Head of caudate nucleus (tissue), 42 donors: ENCODE measurements at regions not wholly inside any gene's neighbourhood (a gene's known extent, or its start where the extent isn't known, plus 50 kb on each side); places are given as distances from the start of the nearest gene placed in this dataset.
"Not testable (repeated sequence)": the region's sequence is repeated elsewhere in the genome, so short reads cannot be mapped to it uniquely, and the experiment has no call there.

Experiments
- DNase-seq, 42 donors: peaks; one replicate each; pipeline versions ENCODE4 v3.0.0 to v3.0.0-alpha.2; 2020 to 2021; ENCODE audit warnings: mixed read lengths in 7 of 42
- intact Hi-C: fragments of 100-400 bp; cut with DNase I; formaldehyde crosslinking; loops from one replicate; pipeline ENCODE4 v1.15.0; 2022

DNA sequence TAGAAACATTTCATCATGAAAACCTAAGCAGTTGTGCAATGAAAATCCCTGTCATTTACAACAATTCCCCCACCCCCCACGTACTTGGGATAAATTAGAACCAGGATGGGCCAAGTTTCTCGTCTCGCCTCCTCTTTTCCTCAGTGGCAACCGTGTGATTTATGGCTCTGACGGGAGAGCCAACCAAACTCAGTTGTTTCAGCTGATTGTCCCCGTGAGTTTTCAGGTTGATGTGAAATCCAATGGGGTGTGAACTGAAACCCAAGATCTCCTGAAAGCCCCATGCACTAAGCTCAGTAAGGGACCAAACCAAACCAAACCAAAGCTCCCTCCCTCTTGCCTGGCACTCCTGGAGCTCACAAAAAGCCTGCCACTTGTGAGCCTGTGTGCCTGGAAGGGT, 138.7 kb upstream of the SLC24A2 start:
- DNase-seq: no peak
- intact Hi-C loops: loop anchor here (5.0 to 10.0 kb wide), 4 partner anchors 283 to 1187 kb away; partner anchors contain the start of gene MLLT3

GRCh38 chr9:19926774-19927173, 137.9 kb upstream of the SLC24A2 start:
- no peak for DNase-seq
- intact Hi-C loops: loop anchor here (5.0 to 10.0 kb wide), 4 partner anchors 282 to 1188 kb away; partner anchors contain the start of gene MLLT3

DNA sequence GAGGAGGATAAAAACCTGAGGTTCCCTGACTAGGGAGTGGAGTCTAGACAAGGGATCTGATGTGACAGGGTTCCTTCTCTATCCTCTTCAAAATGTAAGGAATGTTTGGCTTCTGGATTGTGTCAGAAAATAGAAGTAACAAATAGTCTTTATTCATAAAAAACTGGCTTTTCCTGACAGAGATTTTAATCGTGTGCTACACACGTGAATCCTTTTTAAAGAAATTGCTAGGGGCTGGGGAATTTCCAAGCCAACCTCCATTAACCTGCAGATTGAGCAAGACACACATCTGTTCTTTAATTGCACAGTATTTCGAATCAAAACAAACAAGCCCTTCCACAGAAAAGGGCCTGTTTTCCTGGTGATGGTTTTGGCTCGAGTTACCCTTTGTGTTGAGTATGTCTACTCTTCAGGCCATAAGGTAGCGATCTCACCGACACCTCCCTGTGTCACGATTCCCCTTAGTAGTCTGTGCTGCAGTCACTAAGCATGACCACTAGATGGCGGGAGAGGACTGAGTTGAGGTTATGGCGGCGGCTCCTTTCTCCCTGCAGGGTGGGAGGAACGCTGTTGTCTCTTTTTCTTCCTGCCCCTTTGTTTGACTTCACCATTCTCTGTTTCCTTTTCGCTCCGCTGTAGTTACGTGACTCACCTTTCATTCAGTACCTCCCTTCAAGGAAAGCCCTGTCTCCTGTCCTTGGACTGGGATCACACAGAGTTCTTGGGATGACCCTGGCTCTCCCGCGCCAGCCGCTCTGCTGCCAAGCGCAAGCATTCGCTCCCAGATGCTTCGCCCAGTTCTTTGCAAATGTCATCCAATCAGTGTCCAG, 137.1 kb upstream of the SLC24A2 start:
- peak; percentile 65 to 93 (median 84) for DNase-seq
- intact Hi-C loops: loop anchor here (5.0 to 10.0 kb wide), 4 partner anchors 281 to 1189 kb away; partner anchors contain the start of gene MLLT3

DNA sequence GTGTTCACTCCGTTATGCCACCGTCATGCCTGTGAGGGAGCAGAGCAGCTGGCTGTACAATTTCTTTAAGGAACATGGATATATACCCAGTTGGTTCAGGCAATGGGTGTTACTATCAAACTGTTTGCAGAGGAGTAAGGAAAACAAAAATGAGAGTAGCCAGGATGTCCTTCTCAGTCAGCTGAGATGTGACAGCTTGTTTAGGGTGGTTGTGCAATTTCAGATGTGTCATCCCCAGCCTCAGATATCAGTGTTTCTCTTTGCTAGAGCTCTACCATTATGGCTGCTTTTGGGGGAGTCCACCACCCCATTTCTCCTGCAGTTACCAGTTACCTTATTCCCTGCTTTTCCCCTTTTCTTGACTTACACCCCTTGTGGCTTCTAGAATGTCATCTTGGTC, 135.2 kb upstream of the SLC24A2 start:
- no peak for DNase-seq
- intact Hi-C loops: loop anchor here (5.0 to 10.0 kb wide), 4 partner anchors 279 to 1191 kb away; partner anchors contain the start of gene MLLT3

DNA sequence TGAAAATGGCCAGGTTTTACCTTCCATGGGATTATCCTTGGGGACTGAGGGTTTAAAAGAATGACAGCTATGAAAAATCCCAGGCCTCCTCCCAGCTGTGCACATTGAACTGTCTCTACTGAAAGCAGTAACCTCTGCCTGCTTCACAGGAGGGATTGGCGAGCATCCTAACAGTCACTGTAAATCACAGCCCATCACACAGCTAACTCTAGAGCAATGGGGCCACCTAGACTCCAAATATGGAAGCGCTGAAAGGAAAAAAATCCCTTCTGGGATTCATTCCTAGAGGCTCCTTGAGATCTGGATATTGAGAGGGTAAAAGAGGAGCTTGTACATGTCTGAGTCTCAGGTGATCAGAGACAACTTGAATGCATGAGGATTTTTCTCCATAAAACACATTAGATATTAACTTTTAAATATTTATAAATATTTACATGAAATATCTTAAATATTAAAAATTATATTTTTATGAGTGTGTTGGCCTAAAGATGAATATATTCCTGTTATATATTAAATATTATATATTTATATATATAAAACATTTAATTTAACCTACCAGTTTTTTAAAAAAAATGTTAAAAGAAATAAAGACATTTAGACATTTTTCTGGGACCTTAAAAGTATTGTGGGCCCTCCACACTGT, 133.8 kb upstream of the SLC24A2 start:
- peak; percentile 25 to 92 (median 78) for DNase-seq
- intact Hi-C loops: loop anchor here (5.0 to 10.0 kb wide), 4 partner anchors 278 to 1192 kb away; partner anchors contain the start of gene MLLT3

DNA sequence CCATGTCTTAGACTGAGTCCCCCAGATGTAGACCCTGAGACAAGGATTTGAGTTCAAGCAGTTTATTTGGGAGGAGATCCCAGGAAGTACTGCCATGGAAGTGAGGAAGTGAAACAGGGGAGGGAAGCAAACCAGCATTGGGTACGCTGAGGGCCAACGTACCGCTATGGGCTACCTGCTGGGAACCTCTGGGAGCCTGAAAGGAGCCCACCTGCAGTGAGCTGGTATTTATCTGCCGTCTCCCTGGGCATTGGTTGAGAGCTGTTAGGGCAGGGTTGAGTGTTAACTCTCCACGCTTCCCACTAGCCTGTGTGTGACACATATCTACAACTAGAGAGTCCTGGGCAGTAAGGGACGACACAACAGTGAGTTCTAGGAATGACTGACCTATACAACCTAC, 131.6 kb upstream of the SLC24A2 start:
- no peak for DNase-seq
- intact Hi-C loops: loop anchor here (5.0 to 10.0 kb wide), 4 partner anchors 276 to 1194 kb away; partner anchors contain the start of gene MLLT3

DNA sequence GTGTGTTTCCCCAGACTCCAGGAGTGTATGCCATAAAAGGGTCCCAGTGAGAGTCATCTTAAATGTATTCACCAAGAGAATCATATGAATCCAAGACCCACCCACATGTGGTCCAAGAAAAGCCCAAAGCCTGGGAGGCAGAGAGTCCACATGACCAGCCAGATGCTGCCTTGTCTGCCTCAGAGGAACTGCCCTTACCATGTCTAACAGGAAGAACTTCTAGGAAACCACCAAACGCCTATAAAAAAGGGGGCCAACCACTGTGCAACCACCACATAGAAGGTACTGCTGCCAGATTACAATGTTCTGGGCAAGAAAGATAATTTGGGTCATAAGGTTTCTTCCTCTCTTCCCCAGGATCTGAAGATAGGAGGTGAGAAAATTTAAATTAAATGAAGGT, 129.8 kb upstream of the SLC24A2 start:
- DNase-seq: no peak
- intact Hi-C loops: no loop called here

- no peak for DNase-seq
- intact Hi-C loops: no loop called here
These were observed 125.2 kb upstream of the SLC24A2 start for GRCh38 chr9:19914044-19914443.

DNA sequence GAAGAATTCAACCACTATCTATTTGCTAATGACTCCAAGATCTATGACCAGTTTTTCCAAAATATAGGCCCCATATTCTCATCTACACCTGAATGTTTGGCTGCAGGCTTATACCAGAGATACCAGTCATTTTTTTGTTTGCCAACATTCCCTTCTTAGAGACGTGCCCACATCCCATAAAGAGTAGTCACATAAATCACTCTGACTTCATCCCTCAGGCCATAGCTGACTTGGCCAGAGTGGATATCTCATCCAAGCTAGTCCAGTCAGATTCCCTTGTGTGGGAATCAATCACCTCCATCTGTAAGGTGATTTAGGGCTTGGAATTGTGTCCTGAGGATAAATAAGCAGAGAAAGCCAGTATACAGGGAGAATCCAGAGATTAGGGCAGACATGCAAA, 124.3 kb upstream of the SLC24A2 start:
- intact Hi-C loops: no loop called here
- no peak for DNase-seq

DNA sequence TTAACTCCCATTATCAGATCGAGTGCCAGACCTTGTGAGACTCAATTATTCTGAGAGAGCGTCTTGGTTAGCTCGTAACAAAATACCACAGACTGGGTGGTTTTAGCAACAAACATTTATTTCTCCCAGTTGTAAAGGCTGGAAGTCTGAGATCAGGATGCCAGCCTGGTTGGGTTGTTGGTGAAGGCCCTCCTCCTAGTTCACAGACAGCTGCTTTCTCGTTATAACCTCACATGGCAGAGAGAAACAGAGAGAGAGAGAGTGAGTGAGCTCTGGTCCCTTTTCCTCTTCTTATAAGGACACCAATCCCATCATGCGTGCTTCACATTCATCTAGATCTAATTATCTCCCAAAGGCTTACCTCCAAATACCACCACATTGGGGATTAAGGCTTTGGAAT, 114.2 kb upstream of the SLC24A2 start:
- no peak for DNase-seq
- intact Hi-C loops: no loop called here

DNA sequence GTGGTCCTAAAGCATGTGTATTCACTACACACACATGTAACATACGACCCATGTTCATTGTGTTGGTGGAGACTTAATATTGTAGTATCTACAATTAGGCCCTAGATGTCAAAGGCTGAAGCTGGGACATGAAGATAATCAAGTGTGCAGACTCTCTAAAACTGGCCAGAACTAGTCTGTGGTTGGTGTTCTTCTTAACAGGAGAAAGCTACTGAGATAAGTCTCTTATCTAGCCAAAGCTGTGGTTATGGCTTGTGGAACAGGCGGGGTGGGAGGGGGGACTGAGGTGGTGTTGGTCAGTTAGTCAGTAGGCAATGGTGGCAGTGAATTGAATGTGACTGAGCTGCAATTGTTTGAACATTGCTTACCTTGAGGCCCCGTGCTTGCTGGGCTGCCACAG, 112.7 kb upstream of the SLC24A2 start:
- no peak for DNase-seq
- intact Hi-C loops: no loop called here

DNA sequence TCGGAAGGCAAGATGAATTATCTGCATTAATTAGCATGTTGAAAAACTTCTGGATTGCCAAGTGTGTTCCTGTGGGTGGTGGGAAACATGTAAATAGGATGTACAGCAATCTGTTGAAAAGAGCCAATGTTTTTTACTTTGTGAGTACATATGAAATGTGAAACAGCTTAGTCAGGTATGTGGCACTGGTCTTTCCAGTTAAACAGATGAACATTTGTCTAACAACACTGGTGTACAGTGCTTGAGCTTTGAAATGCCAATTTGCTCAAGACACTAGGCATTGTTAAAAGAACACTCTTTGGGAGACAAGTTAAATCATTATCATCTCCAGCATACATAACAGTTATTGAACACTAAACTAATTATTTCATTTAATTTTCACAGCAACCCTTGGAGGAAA, 107.3 kb upstream of the SLC24A2 start:
- intact Hi-C loops: no loop called here
- no peak for DNase-seq

DNA sequence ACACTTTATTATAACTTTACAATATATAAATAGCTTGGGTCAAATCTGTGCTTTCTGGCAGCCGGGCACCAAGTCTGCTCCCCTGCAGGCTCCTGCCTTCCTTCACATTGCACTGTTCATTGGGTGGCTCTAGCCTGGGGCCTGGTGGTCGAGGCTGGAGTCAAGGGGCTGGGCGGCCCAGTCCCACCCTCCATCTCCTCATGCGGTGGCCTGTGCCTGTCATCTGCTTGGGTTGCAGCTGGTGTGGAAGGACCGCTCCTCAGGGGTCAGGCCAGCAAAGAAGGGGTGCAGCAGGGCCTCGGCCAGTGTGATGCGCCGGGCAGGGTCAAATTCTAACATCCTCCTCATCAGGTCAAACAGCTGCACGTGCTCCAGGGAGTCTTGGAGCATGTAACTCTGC, 106.7 kb upstream of the SLC24A2 start:
- DNase-seq, intact Hi-C loops: not testable (repeated sequence)

- no peak for DNase-seq
- intact Hi-C loops: no loop called here
These were observed 106.2 kb upstream of the SLC24A2 start for GRCh38 chr9:19895006-19895405.

DNA sequence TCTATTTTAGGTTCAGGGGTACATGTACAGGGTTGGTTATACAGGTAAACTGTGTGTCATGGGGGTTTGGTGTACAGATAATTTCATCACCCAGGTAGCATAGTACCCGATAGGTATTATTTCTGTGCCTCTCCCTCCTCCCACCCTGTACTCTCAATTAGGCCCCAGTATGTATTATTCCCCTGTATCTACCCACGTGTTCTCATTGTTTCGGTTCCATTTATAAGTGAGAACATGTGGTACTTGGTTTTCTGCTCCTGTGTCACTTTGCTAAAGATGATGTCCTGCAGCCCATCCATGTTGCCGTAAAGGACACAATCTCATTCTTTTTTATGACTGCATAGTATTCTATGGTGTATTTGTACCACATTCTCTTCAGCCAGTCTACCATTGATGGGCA, 96.8 kb upstream of the SLC24A2 start:
- DNase-seq: no peak
- intact Hi-C loops: no loop called here

GRCh38 chr9:19879062-19879461, 90.2 kb upstream of the SLC24A2 start:
- intact Hi-C loops: no loop called here
- no peak for DNase-seq

DNA sequence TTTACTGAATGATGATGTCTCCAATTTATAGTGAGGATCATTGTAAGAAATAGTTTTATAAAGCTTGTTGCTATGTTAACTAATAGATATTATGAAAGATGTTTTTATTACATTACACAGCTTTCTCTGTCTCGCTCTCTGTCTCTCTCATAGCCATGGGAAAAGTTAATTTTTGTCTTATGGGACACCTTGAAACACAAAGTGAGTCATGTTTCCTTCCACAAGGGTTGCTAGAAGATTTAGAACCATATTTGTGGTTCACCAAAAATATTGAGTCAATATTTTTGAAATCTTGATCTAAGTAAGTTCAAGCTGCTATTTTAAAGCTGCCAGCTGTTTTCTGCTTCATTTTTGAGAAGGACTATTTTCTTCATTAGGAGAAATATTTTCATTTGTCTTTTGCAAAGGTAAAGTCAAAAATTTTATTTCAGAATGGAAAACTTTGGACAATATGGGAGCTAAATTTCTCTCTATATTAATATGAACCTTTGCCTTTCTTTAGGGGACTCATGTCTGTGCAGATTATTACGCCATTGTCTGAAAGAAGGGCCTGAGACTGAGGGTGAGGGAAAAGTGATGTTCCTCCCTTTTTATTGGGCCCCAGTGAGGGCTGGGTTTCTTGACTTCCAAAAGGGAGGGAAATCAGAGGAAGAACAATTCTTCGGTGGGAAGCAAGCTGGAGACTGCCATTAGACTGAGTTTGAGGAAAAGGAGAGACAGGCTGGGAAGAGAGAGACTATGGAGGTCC, 87.9 kb upstream of the SLC24A2 start:
- DNase-seq: no peak
- intact Hi-C loops: no loop called here

- DNase-seq: no peak
- intact Hi-C loops: no loop called here
These were observed 86.6 kb upstream of the SLC24A2 start for GRCh38 chr9:19875291-19875920.

DNA sequence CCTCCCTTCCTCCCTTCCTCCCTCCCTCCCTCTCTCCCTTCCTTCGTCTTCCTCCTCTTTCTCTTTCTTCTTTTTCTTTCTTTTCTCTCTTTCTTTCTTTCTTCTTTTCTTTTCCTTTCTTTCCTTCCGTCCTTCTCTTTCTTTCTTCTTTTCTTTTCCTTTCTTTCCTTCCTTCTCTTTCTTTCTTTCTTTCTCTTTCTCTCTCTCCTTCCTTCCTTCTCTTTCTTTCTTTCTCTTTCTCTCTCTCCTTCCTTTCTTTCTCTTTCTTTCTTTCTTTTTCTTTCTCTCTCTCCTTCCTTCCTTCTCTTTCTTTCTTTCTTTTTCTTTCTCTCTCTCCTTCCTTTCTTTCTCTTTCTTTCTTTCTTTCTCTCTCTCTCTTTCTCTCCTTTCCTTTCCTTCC, 84.4 kb upstream of the SLC24A2 start:
- intact Hi-C loops, DNase-seq: not testable (repeated sequence)
